ENCODE measurements at regions not wholly inside any gene's neighbourhood (a gene's known extent, or its start where the extent isn't known, plus 50 kb on each side); places are given as distances from the start of the nearest gene placed in this dataset.

GRCh38 chr13:95480791-95481780, 71.4 kb upstream of the CLDN10 start:
- DNase-seq (ENCODE audit: low spot score): no peak
- no peak for ATAC-seq
- Mint-ChIP-seq H3K27ac (no peak overlapping the region), H3K9me3 (no peaks in the 10 kb centered on the region), H3K4me3 (no peak overlapping the region), H3K4me1 (no peaks in the 10 kb centered on the region), H3K36me3 (no peaks in the 10 kb centered on the region), H3K27me3 (ENCODE audit: low read depth) (no peaks in the 10 kb centered on the region; the same call in 1 of the 2 replicates)
- CTCF ChIA-PET: interaction anchor here (0.6 to 3.5 kb wide), 8 partner anchors 56 to 292 kb away, joined by 3 to 12 read pairs (median 5); no protein-coding TSS in a partner anchor
- POLR2A ChIA-PET: interaction anchor here (1.6 kb wide), 1 partner anchor 56 kb away, joined by 3 read pairs; no protein-coding TSS in a partner anchor
- TF ChIP-seq NR2C2 (CRISPR knock-in tag; IDR thresholded peaks at IDR 0.05) (no peak), JAZF1 (CRISPR knock-in tag; IDR thresholded peaks at IDR 0.05) (no peak), ETV6 (CRISPR knock-in tag; IDR thresholded peaks at IDR 0.05) (no peak), GABPB1 (CRISPR knock-in tag; IDR thresholded peaks at IDR 0.05) (no peak), RORB (CRISPR knock-in tag; IDR thresholded peaks at IDR 0.05) (no peak), USF2 (CRISPR knock-in tag; IDR thresholded peaks at IDR 0.05) (no peak), NFATC4 (CRISPR knock-in tag; IDR thresholded peaks at IDR 0.05) (no peak), TEAD4 (CRISPR knock-in tag; IDR thresholded peaks at IDR 0.05) (no peak), ERG (CRISPR knock-in tag; IDR thresholded peaks at IDR 0.05) (no peak), ZNF121 (CRISPR knock-in tag; IDR thresholded peaks at IDR 0.05) (no peak), HMGA2 (CRISPR knock-in tag; IDR thresholded peaks at IDR 0.05) (no peak), KAT7 (CRISPR knock-in tag; IDR thresholded peaks at IDR 0.05; ENCODE audit: borderline replicate concordance) (no peak), CTCF (IDR thresholded peaks at IDR 0.05) (no peak), ZBTB21 (CRISPR knock-in tag; IDR thresholded peaks at IDR 0.05; ENCODE audit: borderline replicate concordance) (no peak), PRRX2 (CRISPR knock-in tag; IDR thresholded peaks at IDR 0.05) (no peak), E2F5 (CRISPR knock-in tag; IDR thresholded peaks at IDR 0.05) (no peak), OVOL2 (CRISPR knock-in tag; IDR thresholded peaks at IDR 0.05; ENCODE audit: borderline replicate concordance) (no peak), ATF6 (CRISPR knock-in tag; IDR thresholded peaks at IDR 0.05) (no peak), ZBTB43 (CRISPR knock-in tag; IDR thresholded peaks at IDR 0.05) (no peak)
